Endometrial microvascular endothelial cells (primary cell): ENCODE measurements at regions not wholly inside any gene's neighbourhood (a gene's known extent, or its start where the extent isn't known, plus 50 kb on each side); places are given as distances from the start of the nearest gene placed in this dataset.

Source experiments
- in situ Hi-C: cut with HindIII; loops from 2 replicates; pipeline ENCODE4 v1.10.0; 2017; ENCODE audit warnings: low sequenced_read_pairs, low pct_unique_long_range_greater_than_20kb; ENCODE audit errors: inconsistent ontology term

GRCh38 chr15:62989366-62990055 is 53.0 kb upstream of the TPM1 start:
- in situ Hi-C loops = no loop called here

- in situ Hi-C loops = no loop called here
Observed at GRCh38 chr15:62991698-62992097, 50.8 kb upstream of the TPM1 start.

- in situ Hi-C loops = no loop called here
Observed at GRCh38 chr15:62992302-62992701, 50.2 kb upstream of the TPM1 start.
